ENCODE measurements at regions not wholly inside any gene's neighbourhood (a gene's known extent, or its start where the extent isn't known, plus 50 kb on each side); places are given as distances from the start of the nearest gene placed in this dataset.
A peak's percentile ranks its signal among the peaks of the same experiment; 100 is the strongest.
"Not testable (repeated sequence)": the region's sequence is repeated elsewhere in the genome, so short reads cannot be mapped to it uniquely, and the experiment has no call there.

DNA sequence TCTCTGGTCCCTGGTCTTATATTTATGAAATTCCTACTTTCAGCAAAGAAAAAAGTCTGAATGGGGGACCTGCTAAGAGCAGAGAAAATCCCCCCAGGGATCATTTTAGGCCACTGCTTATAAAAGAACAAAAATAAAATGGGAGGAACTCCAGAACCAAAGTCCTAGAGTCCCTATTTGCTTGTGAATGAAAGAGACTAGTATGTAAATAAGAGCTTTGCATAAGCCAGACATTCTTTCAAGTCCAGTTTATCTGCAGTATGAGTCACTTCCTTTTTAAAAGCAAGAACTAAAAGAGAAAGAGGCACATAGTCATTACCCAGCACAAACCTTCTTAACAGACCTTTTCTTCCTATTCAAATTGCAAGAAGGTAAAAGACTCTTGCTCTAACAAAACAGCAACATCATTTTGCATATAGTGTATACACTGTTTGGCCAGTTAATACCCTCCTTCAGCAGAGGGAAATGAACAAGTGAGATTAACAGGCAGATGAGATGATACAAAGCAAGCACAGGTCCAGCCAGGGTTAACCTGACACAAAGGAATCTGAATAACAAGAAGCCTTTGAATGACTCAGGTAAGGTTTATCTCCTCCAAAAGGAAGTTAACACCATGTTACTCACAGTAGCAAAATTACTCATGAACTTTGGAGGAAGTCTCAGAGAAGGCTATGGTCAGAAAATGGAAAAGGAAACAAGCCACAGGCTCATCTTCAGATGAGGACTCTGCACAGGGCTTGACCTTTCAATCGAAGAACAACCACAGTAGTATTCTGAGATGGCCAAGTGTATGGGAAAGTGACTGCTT lies 87.3 kb downstream of the PHLDA1 start:
- peak; percentile 9 to 25 for DNase-seq (ENCODE audit: low read depth in 1 of 2, low spot score in 1 of 2)

DNA sequence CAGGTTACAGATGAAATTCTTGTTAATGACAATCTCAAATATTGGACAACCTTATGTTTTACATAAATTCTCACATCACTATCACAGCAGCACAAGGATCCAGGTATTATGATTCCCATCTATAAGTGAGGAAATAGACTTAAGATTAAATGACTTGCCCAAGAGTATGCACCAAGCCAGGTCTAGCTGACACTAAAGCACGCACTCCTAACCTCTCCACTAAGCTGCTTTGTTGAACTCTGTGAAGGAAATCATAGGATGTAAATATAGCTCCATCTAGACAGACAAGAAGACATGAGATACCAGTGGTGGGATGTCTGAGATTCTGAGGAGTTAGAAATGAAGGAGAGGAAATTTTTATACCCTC lies 87.9 kb downstream of the PHLDA1 start:
- no peak for DNase-seq (ENCODE audit: low read depth in 1 of 2, low spot score in 1 of 2)

DNA sequence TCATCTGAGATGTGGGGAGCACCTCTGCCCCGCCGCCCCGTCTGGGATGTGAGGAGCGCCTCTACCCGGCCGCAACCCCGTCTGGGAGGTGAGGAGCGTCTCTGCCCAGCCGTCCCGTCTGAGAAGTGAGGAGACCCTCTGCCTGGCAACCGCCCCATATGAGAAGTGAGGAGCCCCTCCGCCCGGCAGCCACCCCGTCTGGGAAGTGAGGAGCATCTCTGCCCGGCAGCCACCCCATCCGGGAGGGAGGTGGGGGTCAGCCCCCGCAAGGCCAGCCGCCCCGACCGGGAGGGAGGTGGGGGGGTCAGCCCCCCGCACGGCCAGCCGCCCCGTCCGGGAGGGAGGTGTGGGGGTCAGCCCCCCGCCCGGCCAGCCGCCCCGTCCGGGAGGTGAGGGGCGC lies 89.9 kb downstream of the PHLDA1 start:
- DNase-seq (ENCODE audit: low read depth in 1 of 2, low spot score in 1 of 2), result not testable (repeated sequence)

DNA sequence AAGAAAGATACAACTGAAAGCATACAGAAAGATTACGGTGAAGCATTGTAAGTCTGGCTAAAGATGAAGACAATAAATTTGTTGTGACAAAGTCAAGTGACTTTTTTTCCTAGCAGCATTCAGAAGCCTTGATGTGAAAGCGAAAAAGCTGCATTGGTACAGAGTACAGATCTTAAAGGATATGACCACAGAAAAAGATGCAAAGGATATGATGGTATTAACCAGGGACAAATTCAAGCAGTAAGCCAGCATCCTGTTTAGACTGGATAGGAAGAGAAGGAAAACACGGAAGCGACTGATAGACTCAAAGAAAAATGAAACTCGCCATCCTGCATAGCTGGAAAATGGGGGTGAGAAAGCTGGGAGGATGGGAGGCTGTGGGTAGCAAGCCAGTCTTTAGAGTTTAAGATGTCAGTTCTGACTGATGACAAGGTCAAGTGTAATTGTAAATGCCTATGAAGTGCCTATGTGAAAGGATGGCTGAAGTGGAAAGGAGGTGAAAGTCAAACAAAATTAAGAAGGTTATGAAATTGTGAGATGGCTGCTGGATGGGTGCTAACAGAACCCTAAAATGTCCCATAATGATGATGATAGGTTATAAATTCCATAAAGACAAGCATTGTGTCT lies 92.4 kb downstream of the PHLDA1 start:
- no peak for DNase-seq (ENCODE audit: low read depth in 1 of 2, low spot score in 1 of 2)

DNA sequence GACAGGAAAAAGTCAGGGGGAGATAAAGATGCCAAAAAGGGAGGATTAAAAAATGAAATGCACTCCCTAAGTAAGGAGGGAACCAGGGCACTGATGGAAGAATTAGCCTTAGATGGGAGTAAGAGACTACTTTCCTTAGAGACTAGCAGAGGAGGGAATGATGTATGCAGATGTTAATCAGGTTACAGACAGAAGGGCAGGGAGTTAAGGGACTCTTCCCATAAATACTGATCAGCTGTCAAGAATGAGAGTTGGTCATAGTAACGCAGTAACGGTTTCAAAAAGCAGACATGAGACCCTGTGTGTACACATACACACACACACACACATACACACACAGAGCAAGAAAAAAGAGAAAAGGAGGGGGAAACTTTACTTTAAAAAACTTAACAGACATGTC lies 93.4 kb downstream of the PHLDA1 start:
- DNase-seq (ENCODE audit: low read depth in 1 of 2, low spot score in 1 of 2), result no peak

DNA sequence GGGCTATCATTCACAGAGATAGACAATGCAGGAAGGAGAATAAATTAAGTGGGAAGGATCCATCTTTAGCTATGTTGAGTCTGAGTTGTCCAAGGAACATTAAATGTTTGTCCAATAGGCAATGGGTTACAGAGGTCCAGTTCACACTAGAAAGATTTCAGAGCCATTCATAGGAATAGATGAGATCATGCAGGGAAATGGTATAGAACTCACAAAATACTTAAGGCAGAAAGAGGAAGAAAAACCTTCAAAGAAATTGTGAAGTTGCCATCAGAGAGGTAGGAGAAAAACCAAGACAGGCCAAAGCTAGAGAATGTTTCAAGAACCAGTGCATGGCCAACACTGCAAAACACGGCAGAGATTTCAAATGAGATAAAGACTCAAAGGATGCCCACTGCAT lies 94.1 kb downstream of the PHLDA1 start:
- DNase-seq (ENCODE audit: low read depth in 1 of 2, low spot score in 1 of 2), result no peak

DNA sequence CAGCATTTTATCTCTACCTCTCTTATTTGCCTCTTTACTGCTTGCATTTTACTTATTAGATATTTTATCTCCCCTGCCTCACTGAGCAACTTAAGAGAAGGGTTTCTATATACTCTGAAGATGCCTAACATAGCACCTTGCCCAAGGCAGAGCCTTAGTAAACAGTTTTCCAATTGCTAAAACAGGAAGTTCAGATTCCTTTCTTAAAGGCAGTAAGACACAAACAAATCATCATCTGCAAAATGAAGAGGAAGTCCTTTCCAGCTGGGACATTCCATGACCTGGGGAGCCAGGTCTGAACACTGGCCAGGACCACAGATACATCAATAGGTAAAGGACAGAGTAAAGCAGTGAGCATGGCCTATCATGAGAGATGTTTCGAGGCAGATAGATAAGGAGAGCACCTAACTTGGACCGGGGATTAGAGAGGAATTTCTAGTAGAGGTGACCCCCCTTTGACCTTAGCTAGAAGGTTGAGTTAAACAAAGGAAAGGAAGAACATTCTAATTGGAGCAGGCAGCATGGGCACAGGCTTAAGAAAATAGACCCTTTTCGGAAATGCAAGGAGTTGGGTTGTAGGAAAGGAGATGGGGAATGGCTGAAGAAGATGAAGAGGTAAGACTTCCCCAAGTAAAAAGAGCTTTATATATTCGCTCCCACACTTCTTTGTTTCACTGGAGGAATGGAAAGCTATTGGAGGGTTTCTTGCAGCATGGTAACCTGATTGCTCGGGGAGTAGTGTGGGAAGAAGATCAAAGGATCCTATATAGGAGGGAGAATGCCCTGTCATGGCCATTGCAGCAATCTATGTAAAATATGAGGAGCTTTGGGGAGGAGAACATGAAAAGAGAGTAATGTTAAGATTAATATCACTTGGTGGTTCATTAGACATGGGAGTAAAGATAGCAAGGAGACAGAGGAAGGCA lies 94.8 kb downstream of the PHLDA1 start:
- no peak for DNase-seq (ENCODE audit: low read depth in 1 of 2, low spot score in 1 of 2)

DNA sequence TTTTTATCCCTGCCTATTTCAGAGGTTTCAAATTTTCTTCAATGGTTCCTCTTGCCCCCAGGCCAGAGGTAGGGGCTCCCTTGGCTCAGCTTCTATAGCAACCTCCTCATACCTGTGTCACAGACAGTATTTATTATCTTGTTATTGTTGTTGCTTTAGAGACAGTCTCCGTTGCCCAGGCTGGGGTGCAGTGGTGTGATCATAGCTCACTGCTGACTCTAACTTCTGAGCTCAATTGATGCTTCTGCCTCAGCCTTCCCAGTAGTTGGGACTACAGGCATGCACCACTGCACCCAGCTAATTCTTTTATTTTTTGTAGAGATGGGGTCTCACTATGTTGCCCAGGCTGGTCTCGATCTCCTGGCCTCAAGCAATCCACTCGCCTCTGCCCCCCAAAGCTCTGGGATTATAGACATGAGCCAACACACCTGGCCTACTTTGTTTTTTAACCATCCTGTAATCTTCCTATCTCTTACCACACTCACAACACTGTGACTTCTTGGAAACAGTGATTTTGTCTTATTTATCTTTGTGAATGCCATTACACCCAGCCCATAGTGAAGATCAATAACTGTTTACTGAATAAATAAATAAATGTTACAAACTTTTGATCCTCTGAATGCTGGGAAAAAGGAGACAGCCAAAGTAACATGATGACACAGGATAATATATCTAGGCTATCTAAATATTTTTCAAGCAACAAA lies 95.9 kb downstream of the PHLDA1 start:
- no peak for DNase-seq (ENCODE audit: low read depth in 1 of 2, low spot score in 1 of 2)

DNA sequence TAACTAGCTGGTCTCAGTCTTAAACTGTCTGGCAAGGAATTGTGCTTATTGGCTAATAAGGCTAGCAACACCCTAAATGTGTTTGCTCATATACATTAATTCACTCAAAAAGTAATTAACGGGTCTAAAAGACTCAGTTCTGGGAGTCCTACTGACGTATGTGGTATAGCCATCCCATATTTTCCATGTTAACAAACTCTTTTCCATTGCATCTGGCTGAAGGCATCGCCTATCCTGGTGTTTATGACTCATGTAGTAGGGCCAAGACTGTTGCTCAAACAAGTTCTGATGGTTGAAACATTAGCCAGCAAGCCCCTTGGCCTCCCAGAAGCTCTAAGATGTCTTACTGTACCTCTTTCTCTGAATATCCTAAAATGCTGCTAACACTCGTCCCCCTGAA lies 98.5 kb downstream of the PHLDA1 start:
- no peak for DNase-seq (ENCODE audit: low read depth in 1 of 2, low spot score in 1 of 2)

DNA sequence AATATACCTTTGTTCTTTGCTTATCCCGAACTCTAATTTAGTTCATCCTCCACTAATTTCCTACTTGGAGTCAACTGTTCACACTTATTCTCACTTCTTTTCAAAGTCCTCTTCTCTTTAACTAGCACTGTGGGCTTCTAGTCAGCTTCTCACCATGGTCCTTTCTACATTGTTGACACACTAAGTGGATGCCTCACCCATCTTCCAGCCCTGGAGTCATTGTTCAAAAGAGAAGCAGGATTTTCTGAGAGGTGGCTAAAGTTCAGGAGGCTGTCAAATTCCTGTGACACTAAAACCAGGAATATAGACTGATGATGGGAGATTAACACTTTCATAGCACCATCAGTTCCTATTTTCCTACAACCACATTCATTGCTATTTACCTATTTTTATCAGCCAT lies 99.3 kb downstream of the PHLDA1 start:
- DNase-seq (ENCODE audit: low read depth in 1 of 2, low spot score in 1 of 2), result no peak

DNA sequence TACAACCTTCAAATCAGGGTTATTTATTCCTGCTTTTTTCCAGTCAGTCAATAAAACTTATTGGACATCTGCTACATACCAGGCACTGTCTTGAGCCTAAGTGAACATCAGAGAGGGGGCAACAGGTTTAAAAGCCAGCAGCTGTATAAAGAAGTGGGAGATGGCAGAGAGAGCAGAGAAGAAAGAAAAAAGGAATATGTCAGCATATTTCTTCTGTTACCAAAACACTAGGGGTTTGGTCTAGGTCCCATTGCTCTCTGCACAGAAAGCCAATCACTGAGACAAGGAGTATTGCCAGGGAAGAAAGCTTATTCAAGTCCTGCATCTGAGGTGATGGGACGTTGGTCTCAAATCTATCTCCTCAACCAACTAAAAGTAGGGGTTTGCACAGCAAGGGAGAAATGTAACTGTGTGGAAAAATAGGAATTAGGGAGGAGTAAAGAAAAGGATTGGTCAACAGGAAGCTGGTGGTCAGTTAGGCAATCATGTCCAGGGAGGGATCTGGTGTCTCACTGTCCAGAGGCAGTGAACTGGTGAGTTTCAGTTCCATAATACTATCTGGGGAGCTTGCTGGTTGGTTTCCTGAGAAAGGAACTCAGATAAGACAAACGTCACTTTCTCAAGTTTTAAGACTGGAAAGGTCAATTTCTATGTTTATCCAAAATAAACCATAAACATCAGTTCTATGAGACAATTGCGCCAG lies 107.5 kb downstream of the PHLDA1 start:
- no peak for DNase-seq (ENCODE audit: low read depth in 1 of 2, low spot score in 1 of 2)

DNA sequence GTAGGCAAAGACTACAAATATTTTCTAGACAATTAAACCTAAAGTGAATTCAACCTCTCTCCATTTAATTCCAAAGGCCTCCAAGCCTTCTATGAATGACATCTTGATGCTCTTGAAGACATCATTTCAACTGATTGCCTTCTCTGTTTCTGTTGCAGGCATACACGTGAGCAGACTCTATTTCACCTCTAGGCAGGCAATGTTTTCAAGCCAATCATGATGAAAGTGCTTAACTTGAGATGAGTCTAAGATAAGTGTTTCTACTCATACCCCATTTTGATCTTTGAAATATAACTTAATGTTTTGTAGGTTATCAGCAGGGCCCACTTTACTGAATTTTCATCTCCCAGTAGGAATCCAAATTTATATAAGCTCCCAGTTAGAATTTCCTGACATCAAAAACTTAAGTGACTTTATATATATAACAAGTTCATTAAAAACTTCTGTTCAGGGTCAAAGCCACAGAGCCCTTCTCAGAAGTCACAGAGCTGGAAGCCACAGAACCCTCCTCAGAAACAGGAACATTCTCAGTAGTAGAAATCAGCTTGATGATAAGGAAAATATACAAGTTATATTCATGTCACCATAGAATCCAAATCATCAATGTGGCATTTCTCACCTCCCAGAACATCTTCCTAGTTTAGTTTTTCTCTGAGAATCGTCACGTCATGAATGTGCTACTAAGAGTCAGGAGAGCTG lies 108.5 kb downstream of the PHLDA1 start:
- DNase-seq (ENCODE audit: low read depth in 1 of 2, low spot score in 1 of 2), result no peak

DNA sequence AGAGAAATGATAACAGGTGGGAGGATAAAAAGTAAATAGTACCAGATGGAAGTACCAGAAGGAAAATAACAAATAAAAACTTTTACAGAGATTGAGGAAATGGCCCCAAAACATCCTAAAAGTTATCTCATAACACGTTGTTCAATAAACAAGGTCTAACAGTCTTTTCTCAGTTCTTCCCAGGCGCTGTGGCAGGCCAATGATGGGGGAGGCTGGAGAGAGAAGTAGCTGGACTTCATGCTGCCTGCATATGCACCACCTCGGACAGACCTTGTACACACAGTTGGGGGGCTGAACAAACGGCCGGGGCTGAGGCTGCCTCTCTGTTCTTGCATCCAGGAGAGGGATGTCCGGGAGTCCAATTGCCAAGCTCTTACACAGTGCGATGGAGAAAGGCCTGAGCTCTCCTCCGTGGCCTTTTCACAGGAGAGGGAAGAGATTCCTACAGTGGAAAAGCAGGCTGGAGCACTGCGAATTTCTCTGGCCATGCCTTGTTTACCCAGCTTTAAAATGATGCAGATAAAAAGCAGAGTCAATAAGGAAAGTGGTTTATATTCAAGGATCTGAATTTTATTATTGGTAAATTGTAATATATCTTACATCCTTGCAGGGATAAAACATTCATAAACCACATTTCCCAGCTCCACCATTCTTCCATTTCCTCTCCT lies 109.8 kb downstream of the PHLDA1 start:
- no peak for DNase-seq (ENCODE audit: low read depth in 1 of 2, low spot score in 1 of 2)

DNA sequence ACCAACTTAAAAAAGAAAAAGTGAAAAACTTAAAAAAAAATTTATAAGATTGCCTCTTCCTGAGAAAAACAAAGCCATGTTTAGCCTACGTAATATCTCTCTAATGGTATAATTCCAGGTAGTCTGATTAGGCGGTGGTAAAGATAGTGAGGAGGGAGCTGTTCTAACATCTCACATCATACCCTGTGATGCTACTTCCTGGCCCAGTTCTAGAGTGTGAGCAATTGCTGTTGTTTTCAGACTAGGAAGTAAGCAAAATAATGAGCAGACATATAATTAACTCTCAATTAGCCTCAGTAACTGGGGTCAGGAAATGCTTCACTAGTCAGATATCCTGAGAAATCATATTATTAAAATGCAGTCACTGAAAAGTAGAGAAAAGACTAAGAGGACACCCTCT lies 113.9 kb downstream of the PHLDA1 start:
- no peak for DNase-seq (ENCODE audit: low read depth in 1 of 2, low spot score in 1 of 2)

DNA sequence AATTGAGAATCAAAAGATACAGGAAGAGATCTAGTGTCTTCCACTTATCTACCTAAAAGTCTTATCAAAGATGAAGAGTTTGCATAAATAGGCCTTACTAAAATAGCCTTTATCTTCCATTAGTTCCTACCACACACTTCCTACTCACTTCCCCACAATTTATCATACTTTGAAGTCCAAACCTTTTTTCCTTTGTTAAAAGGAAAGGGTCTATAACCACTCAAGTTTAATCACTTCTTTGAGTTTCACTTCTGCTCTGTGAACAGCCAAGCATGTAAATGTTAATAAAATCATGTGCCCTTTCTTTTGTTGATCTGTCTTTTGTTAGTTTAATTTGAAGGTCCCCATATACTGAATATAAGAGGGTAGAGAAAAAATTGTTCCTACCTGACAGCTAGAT lies 114.5 kb downstream of the PHLDA1 start:
- DNase-seq (ENCODE audit: low read depth in 1 of 2, low spot score in 1 of 2), result no peak

DNA sequence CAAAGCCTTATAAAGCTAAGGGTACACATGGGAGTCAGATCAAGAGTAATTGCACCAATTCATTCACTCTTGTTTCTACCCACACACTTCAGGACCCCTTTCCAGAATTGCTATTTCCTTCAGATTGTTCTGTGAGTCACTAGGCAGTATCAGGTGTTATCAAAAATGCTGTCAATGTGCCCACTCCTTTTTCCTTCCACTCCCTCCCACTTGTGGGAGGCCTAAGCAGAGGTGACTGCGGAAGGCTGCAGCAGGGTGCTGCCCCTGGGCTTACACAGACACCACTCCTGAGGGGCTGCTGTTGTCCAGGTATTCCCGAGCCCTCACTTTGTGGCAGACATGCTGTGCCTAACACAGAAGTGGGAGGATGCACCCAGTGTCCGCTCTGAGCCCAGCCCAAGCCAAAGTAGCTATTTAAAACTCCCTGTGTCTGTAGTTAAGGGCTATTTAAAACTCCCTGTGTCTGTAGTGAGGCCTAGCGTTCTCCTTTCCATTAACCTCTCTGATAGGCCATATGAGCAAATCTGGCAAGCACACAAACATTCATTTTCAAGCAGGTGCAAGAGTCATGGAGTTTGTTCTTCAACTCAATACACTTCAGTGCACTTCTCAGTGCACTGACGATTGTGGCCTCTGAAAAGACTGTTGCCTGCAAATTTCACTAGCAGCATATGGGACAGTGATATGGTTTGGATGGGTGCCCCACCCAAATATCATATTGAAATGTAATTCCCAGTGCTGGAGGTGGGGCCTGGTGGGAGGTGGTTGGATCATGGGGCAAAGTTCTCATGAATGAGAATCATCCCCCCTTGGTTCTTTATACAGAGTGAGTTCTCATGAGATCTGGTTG lies 117.8 kb downstream of the PHLDA1 start:
- DNase-seq (ENCODE audit: low read depth in 1 of 2, low spot score in 1 of 2), result peak; percentile 26 to 54

DNA sequence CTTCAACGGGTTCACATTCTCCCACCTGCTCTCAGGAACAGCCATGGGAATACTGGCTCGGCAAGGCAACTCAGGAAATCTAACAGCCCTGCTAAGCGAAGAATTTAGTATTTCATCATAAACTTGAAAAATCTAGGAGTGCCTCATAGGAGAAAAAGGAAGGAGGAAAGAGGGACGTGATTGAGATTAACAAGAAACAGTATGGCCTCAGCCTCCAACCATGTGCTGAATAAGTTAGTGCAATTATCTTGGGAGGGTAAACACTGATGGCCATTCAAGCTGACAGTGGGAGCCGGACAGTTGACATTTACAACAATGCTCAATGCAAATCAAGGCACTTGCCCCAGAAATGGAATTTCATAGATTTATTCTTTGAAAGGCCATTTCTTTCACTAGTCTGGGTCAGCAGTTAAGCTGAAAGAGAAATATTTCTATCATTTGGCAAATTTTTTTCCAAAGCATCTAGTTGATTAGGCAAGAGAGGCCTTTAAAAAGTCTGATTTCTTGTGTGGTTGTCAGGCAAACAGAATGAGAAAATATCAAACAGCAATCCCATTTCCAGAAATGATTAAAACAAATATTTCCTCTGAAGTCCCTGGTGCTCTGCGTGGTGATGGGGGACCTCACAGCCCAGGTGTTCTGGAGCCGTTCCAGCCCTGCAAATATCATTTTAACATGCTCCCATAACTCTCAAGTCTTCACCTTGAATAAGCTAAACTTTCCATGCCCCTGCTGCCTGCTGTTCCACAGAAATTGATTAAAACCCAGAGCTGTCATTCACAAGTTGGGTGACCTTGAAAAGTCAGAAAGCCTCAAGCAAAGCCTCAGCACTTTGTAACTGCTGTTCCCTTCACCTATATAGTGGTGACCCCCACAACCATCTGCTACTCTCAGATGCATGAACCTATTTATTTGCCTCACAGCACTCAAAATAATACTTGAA lies 121.6 kb downstream of the PHLDA1 start:
- DNase-seq (ENCODE audit: low read depth in 1 of 2, low spot score in 1 of 2), result no peak
